NCI-H524 treated with DMSO at 0.1 percent for 48 hours (cell line): ENCODE measurements at regions not wholly inside any gene's neighbourhood (a gene's known extent, or its start where the extent isn't known, plus 50 kb on each side); places are given as distances from the start of the nearest gene placed in this dataset.
A peak's percentile ranks its signal among the peaks of the same experiment; 100 is the strongest.

Source experiments
- DNase-seq: peaks from one replicate; lab custom pipeline; 2025; lab: John Stamatoyannopoulos, UW

GRCh38 chr6:90435207-90435899, 138.7 kb upstream of the BACH2 start:
- DNase-seq: no peak

GRCh38 chr6:90434094-90434493, 137.5 kb upstream of the BACH2 start:
- DNase-seq: no peak

DNA sequence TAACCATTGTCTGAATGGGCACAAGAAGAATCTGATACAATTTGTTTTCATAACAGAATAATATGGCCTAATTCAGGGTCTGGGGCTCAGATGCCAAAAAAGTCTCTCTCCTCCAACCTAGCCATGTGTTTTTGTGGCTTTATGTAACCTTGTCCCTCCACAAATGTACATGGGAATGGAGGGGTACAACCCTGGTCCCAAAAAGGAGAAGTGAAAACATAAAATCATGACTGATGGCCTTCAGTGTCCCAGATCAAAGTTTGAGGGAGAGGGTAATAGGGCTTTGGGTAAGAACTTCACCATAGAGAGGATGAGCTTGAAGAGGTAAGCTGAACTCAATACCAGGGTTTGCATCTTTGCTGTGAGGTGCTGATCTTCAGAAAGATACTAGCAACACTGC, 136.3 kb upstream of the BACH2 start:
- DNase-seq: no peak

DNA sequence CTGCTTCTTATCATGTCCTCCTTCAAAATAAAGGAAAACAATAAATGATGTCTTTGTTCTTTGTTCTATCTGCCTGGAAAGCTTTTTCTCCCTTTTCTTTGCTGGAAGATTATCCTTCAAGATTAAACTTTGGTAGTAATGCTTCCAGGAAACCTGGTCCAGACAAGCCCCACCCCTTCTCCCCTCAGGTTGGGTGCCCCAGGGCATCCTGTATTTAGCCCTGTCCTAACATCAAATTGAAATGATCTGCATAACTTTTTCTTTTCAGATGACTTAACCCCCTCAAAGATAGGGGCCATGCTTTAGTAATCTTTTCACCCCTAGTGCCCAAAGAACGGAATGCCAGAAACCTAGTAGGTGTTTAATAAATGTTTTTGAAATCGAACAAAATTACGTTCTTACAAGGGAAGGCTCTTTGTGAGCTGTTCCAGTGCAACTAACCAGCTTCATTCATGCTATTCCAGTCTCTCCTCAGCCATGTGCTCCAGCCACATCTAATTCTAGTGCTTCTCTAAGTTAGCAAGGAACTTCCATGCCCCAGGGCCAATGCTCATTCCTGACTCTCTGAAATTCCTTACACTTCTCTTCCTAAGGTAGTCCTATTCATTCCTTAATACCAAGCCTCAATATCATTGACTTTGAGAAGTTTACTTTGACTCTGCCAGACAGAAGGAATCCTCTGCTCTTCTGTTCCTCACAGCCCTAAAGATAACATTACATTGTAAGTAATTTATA, 135.6 kb upstream of the BACH2 start:
- no peak for DNase-seq

DNA sequence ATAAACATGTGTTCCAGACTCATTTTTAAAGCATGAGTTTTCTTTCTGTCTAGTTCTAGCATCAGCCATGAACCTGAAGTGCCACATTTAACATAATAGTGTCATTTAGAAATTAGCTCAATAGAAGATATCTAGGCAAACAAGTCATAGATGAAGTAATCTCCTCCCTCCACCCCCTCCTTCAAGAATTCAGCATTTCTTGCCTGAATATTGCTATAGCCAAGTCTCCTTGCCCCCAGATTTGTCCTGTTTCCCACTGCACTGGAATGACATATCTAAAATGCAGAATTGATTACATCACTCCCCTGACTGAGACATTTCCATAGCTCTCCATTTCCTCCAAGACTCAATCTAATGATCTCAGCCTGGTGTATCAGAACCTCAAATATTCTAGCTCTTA, 134.9 kb upstream of the BACH2 start:
- DNase-seq: no peak

DNA sequence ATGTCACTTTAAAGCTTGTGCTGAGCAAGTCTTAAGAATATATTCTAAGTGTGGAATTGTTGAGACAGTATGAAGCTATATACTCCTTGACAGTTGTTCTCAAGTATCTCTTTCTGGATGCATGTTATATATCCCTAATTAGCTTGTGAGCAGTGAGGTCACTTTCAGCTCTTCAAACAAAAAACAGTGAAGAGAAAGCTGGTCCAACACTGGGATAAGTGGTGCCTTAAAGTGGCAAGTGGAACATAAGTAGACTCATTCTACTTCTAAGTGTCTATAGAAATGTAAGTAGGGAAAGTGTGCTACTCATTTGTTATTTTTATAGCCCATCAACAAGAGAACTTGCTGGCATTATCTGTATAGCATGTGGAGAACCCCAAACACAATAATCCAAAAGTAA, 133.1 kb upstream of the BACH2 start:
- DNase-seq: no peak

GRCh38 chr6:90428514-90428913, 131.9 kb upstream of the BACH2 start:
- DNase-seq: no peak

GRCh38 chr6:90425161-90425641, 128.6 kb upstream of the BACH2 start:
- no peak for DNase-seq

DNA sequence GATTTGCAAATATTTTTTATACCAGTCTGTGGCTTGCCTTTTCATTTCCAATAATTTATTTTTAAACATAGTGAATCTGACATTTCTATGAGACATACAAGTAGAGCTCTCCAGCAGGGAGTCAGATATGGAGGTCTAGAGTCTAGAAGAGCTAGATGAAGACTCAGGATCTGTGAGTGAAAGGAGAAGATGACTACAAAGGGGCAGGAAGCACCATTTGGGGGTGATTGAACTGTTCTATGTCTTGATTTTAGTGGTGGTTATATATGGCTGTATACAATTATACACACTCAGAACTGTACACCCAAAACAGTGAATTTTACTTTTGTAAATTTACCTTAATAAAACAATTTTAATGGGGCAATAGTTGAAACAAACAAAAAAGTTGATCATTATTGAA, 127.9 kb upstream of the BACH2 start:
- DNase-seq: no peak

GRCh38 chr6:90421666-90422065, 125.0 kb upstream of the BACH2 start:
- DNase-seq: no peak

GRCh38 chr6:90420500-90420899, 123.9 kb upstream of the BACH2 start:
- no peak for DNase-seq

DNA sequence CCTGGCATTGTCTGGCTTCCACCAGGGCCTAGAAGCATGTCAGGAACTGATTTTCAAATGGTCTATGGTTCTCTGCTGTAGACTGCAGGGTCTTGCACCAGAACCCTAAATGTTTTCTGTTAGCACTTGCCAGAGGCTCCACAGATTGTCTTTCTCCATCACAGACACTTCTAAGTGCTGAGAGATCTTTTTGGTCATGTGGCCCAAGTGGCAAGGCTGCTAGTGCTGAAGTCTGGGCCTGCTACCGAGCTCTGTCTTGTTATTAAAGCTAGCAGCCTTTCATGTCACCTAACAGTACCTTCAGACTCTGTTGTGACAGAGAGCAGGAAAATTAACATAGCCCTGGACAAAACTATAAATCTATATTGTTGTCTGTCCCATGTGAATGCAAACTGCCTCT, 120.7 kb upstream of the BACH2 start:
- DNase-seq: no peak

GRCh38 chr6:90416322-90416721, 119.7 kb upstream of the BACH2 start:
- no peak for DNase-seq

DNA sequence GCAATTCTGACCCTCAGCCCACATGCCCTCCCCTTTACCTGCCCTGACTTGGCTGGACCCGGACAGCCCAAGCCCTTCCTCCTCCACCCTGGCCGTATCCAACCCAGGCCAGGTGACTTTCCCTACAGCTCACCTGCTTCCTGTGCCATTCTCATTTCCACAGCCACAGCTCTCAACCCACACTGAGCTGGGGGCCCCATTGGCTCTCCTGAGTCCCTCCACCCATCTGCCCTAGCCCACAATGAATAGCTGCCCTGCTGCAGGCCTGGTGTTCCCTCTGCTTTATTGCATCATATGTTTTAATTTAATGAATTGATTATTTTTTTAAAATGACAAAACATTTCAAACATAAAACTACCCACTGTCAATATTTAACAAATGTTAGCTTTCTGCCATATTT, 118.5 kb upstream of the BACH2 start:
- DNase-seq: no peak

DNA sequence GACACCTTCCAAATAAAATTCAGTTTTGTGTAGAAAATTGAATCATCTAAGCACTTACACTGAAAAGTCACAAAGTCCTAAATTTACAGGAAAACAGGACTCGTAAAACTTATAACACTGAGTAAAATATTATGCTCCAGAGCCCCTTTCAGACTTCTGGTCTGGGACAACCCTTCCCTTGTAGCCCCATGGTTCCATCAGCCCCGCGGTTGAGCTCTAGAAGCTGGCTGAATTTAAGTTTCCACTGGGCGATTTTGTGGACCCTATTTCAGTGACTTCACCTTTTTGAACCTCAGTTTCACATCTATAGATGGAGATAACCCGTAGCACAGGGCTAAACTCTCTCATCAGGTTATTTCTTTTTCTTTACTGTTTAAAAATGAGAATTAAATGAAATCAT, 117.7 kb upstream of the BACH2 start:
- DNase-seq: no peak

- peak; percentile 43 for DNase-seq
Measured at GRCh38 chr6:90413867-90414266, 117.2 kb upstream of the BACH2 start.

DNA sequence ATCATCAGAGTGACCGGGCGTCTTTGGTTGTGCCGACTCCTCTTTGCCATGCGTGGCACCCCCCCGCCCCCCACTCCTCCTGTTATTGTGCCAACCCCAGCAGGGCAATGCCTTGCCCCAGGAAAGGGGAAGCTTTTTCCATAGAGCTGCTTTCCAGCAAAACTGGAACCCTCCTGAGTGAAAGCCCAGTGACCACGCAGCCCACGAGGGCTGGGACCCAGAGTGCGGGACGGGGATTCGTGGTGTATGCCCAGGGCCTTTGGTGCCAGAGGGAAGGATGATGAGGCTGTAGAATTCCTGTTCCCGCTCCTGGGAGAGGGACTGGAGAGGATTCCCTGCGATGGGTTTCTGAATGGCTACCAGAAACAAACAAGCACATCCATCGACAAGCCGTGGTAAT, 116.8 kb upstream of the BACH2 start:
- DNase-seq: no peak

DNA sequence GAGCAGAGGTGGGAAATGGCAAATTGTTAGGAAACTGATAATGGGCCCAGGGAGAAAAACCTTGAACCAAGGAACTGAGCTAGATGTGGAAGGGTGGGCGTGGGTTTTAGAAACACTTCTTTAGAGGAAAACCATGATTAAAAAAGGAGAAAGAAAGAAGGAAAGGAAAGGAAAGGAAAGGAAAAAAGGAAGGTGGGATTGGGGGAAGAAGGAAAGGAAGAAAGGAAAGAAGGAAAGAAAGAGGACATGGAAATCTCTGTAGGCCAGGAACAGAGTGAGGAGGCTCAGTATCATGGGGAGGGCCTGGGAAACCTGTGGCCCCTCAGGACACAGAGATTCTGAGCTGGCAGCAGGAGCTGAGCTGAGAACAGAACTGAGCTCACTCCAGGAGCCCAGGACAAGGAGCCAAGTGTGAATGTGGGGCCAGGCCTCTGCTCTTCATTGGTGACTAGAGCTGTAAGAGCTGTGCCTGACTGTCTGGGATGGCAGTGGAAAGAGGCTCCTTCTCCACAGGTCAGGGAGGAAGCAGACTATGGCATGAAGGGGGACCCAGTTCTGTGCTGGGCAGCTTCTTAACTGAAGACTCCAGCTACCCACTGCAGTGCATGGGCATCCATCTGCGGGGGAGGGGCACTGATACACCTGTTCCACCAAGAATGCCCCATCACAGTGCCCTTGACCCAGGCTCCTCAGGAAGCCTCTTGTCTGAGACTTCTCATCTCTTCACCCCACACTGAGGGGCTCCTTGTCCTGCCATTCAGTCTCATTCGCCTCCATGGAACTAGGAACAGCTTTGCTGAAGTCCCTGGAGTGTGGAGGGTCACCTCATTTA, 116.1 kb upstream of the BACH2 start:
- DNase-seq: no peak

DNA sequence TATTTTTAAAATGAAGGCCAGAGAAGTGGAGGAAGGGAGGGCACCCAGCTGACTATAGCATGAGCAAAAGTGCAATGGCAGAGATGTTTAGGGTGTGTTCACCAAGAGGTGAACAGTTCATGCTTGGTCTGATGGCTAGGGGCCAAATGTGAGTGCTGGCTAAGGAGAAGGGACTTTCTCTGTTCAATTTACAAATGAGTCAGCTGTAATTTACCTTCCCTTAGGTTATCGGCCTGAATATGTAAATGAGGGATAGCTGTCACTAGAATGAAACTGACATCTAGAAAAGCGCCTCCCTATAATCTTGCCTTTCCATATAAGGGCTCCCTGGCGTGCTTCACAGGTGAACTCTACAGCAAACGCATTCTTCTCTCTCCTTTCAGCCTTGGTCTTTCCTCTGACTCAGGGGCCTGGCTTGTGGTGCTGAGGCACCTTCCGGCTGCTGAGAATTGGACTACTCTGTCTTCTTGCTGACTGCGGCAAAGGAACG, 114.7 kb upstream of the BACH2 start:
- DNase-seq: no peak

- DNase-seq: no peak
Measured at GRCh38 chr6:90409700-90410099, 113.1 kb upstream of the BACH2 start.

DNA sequence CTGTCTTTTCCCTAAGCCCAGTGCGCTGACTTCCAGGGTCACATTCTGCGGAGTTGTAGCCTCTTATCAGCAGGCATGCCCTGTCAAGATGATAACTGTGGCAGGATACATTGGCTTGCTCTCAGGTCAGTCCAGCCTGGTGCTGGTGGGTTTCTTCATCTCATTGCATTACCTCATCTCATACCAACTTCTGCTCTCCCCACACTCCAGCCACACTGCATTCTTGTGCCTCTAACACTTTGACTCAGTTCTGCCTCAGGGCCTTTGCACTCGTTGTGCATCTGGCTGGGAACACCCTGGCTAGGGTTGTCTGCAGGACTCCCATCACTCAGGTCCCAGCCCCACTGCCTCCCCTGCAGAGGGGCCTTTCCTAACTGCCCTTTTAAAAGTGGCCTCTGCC, 110.3 kb upstream of the BACH2 start:
- DNase-seq: no peak

DNA sequence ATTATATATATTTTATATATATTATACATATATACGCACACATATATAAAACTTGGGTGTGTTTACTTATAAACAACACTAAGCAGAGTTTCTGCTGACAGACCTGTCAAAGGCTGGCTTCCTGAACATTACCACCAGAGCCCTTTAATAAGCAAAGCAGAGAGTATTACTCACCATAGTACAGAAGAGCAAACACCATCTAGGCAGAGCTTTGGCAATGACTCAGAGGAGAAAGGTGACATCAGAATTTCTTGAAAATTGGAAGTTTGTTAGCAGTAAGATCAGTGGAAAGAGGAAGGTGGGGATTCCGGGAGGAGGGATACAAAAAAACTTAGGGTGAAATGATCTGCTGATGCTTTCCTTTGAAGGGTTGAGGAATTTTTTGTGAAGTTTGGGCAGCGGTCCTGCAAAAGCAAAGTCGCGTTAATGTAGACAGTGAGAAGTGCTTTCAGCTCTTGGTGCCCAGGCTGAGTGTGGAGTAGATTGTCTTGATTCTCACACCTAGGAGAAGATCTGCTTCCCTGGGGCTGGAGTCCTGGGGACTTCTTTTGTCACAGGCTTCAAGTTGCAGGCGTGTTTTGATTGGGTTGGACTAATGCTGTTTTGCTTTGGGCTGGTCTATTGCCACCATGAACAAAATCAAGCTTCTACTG, 109.6 kb upstream of the BACH2 start:
- no peak for DNase-seq
